Heart left ventricle (tissue), 16 donors: ENCODE measurements at regions not wholly inside any gene's neighbourhood (a gene's known extent, or its start where the extent isn't known, plus 50 kb on each side); places are given as distances from the start of the nearest gene placed in this dataset.
"Not testable (repeated sequence)": the region's sequence is repeated elsewhere in the genome, so short reads cannot be mapped to it uniquely, and the experiment has no call there.

Source experiments
- ATAC-seq, 4 donors: fragments of 200-7000 bp; cut with Tn5 transposase; one replicate each; pipeline ENCODE4 v1.9.1; 2020 to 2022; ENCODE audit warnings: moderate library complexity in 4 of 4, mild to moderate bottlenecking in 3 of 4, moderate number of reproducible peaks in 1 of 4
- DNase-seq, 5 donors: peaks; one replicate each; pipeline ENCODE4 v3.0.0-alpha.2; 2020
- H3K27ac ChIP-seq, 12 donors: fragments of 200-600 bp; sonication (generic) in 4 of 12; one replicate each; pipeline versions ENCODE4 v1.5.0 to v1.8.0; 2016 to 2022; ENCODE audit warnings: mild to moderate bottlenecking in 2 of 12
- H3K27me3 ChIP-seq, 9 donors: fragments of 200-600 bp; sonication (generic) in 2 of 9; one replicate each; pipeline versions ENCODE4 v1.5.1 to v1.8.0; 2016 to 2022; ENCODE audit warnings: mild to moderate bottlenecking in 3 of 9
- H3K36me3 ChIP-seq, 9 donors: fragments of 200-600 bp; sonication (generic) in 2 of 9; one replicate each; pipeline versions ENCODE4 v1.5.0 to v1.8.0; 2018 to 2022; ENCODE audit warnings: mild to moderate bottlenecking in 2 of 9
- H3K4me1 ChIP-seq, 12 donors: fragments of 200-600 bp; sonication (generic) in 4 of 12; one replicate each; pipeline versions ENCODE4 v1.5.0 to v1.8.0; 2016 to 2022; ENCODE audit warnings: mild to moderate bottlenecking in 3 of 12
- H3K4me3 ChIP-seq, 12 donors: fragments of 200-600 bp; sonication (generic) in 4 of 12; one replicate each; pipeline versions ENCODE4 v1.5.0 to v1.8.0; 2017 to 2022; ENCODE audit warnings: mild to moderate bottlenecking in 9 of 12, moderate library complexity in 4 of 12
- H3K9me3 ChIP-seq, 12 donors: fragments of 200-600 bp; sonication (generic) in 4 of 12; one replicate each; pipeline versions ENCODE4 v1.5.0 to v1.8.0; 2016 to 2022; ENCODE audit warnings: mild to moderate bottlenecking in 1 of 12
- POLR2A ChIP-seq, 2 donors: fragments of 450-650 bp; IDR thresholded peaks; one replicate each; pipeline ENCODE4 v1.6.1; 2017; ENCODE audit warnings: antibody characterized with exemption in 2 of 2, mild to moderate bottlenecking in 2 of 2, moderate library complexity in 2 of 2
- WGBS, 4 donors: extraction: QIAGEN DNeasy Blood & Tissue Kit in 2 of 4; methylation state at CpG; one replicate each; pipeline versions ENCODE4 v1.1.5 to v1.1.7; 2013 to 2018; 5-methylcytosine and 5-hydroxymethylcytosine counted together
- intact Hi-C, 10 donors: fragments of 100-400 bp; cut with DNase I; formaldehyde crosslinking; loops; one replicate each; pipeline versions ENCODE4 v1.11.1 to v1.14.2; 2022
- TF ChIP-seq, protein P1 (sequence below), 12 donors: fragments of 200-600 bp; sonication (generic) in 4 of 12; IDR thresholded peaks; one replicate each; pipeline versions ENCODE4 v1.5.0 to v1.8.0; 2018 to 2022; ENCODE audit warnings: antibody characterized with exemption in 12 of 12, mild to moderate bottlenecking in 5 of 12
- donor health status: ischemic (EF 13 %, LVEDD 7.1; RV severe dilation, severe dysfunction).
- donor health status: healthy with polysubstance abuse.
- donor health status: DM: no; HTN: yes; CAD: no.
- donor health status: DM: no; HTN: no; CAD: no.
- donor health status: ischemic (EF 25% LVEDD 6.9; RV normal size, moderate dysfunction).
- donor health status: ischemic (EF 25% LVEDD 5.7; RV mildly dilated, moderate dysfunction).
- donor health status: healthy.
- donor health status: DM: yes; HTN: yes; CAD: no.
- donor health status: ischemic (EF 35%, LVEDD 5.7; RV mildly dilated, moderate dysfunction).
- donor health status: nonischemic (EF 11% LVEDD 7.7; RV severe dilation, severe dysfunction).
- donor health status: DM: yes; HTN: yes; CAD: no.
- donor health status: PGD.
- donor health status: ischemic (EF 29% LVEDD 5.4; RV normal size, mild dysfunction).
- donor health status: nonischemic (EF 23%, LVEDD 6.1; RV moderate dilation, normal function).

DNA sequence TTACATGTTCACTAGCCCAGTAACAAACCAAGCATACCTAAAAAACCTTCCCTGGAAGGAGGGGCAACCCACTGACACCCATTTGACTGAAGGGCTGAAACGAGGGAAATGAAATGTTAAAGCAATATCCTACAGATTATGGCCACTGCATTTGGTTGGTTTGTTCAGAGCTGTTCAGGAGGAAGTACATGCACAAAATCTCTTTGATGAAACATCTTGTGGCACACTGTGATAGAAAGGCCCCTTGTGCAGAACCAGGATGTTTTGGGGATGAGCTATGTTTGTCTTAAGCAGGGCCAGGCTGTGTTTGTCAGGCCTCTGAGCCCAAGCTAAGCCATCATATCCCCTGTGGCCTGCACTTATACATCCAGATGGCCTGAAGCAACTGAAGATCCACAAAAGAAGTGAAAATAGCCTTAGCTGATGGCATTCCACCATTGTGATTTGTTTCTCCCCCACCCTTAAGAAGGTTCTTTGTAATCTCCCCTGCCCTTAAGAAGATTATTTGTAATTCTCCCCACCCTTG, 467.3 kb upstream of the PIK3R1 start:
- Histone ChIP-seq H3K27me3 (no peaks in the 10 kb centered on the region), H3K4me1 (no peaks in the 10 kb centered on the region), H3K4me3 (no peak overlapping the region), H3K27ac (no peak overlapping the region), H3K9me3 (peaks cover 0 to 31% (median 9%) of the 10 kb centered on the region in 12 donors), H3K36me3 (no peaks in the 10 kb centered on the region)
- TF ChIP-seq POLR2A (IDR thresholded peaks at IDR 0.05): no peak
- TF ChIP-seq, protein P1, sequence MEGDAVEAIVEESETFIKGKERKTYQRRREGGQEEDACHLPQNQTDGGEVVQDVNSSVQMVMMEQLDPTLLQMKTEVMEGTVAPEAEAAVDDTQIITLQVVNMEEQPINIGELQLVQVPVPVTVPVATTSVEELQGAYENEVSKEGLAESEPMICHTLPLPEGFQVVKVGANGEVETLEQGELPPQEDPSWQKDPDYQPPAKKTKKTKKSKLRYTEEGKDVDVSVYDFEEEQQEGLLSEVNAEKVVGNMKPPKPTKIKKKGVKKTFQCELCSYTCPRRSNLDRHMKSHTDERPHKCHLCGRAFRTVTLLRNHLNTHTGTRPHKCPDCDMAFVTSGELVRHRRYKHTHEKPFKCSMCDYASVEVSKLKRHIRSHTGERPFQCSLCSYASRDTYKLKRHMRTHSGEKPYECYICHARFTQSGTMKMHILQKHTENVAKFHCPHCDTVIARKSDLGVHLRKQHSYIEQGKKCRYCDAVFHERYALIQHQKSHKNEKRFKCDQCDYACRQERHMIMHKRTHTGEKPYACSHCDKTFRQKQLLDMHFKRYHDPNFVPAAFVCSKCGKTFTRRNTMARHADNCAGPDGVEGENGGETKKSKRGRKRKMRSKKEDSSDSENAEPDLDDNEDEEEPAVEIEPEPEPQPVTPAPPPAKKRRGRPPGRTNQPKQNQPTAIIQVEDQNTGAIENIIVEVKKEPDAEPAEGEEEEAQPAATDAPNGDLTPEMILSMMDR (IDR thresholded peaks at IDR 0.05): no peak
- 42 to 76% (median 61%) methylated on average over 1 of the region's 1 CpG for WGBS, 4 donors
- intact Hi-C loops: no loop called here
- DNase-seq (no peak), ATAC-seq (no peak)

DNA sequence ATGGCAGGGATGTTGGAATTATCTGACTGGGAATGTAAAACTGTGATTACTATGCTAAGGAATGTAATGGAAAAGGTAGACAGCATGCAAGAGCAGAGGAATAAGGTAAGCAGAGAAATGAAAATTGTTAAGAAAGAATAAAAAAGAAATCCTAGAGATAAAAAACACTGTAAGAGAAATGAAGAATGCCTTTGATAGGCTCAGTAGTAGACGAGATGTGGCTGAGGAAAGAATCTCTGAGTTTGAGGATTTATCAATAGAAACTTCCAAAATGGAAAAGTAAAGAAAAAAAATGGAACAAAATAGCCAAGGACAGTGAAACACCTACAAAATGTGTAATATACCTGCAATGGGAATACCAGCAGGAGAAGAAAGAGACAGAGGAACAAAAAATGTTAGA, 468.5 kb upstream of the PIK3R1 start:
- TF ChIP-seq POLR2A (IDR thresholded peaks at IDR 0.05): no peak
- TF ChIP-seq, protein P1 (IDR thresholded peaks at IDR 0.05): no peak
- no peaks in the 10 kb centered on the region for H3K27me3 ChIP-seq
- DNase-seq: no peak
- WGBS, 4 donors: 88 to 92% (median 89%) methylated on average over 1 of the region's 1 CpG
- H3K27ac ChIP-seq: no peak overlapping the region
- H3K36me3 ChIP-seq: no peaks in the 10 kb centered on the region
- peaks cover 0 to 20% (median 6%) of the 10 kb centered on the region in 12 donors for H3K9me3 ChIP-seq
- no peak for ATAC-seq
- no peak overlapping the region for H3K4me3 ChIP-seq
- no peaks in the 10 kb centered on the region for H3K4me1 ChIP-seq
- intact Hi-C loops: no loop called here

DNA sequence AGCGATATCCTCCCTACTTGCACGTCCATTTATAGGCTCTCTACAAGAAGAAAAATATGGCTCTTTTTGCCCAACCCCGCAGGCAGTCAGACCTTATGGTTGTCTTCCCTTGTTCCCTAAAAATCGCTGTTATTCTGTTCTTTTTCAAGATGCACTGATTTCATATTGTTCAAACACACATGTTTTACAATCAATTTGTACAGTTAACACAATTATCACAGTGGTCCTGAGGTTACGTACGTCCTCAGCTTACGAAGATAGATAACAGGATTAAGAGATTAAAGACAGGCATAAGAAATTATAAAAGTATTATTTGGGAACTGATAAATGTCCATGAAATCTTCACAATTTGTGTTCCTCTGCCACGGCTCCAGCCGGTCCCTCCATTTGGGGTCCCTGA, 468.9 kb upstream of the PIK3R1 start:
- H3K36me3 ChIP-seq, H3K27me3 ChIP-seq, H3K4me3 ChIP-seq, H3K27ac ChIP-seq, DNase-seq, intact Hi-C loops, ATAC-seq, H3K4me1 ChIP-seq: not testable (repeated sequence)
- WGBS, 4 donors: 92 to 94% (median 93%) methylated on average over 9 of the region's 9 CpGs
- H3K9me3 ChIP-seq: peaks cover 0 to 20% (median 6%) of the 10 kb centered on the region in 12 donors

DNA sequence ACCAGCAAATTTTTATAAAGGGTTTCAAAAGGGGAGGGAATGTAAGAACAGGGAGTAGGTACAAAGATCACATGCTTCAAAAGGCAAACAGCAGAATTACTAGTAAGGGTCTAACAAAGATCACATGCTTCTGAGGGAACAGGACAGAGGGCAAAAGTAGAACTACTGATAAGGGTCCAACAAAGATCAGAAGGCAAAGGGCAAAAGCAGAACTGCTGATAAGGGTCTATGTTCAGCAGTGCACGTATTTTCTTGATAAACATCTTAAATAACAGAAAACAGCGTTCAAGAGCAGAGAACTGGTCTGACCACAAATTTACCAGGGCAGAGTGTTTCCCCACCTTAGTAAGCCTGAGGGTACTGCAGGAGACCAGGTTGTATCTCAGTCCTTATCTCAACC, 469.5 kb upstream of the PIK3R1 start:
- TF ChIP-seq, protein P1 (IDR thresholded peaks at IDR 0.05): no peak
- no peak for TF ChIP-seq POLR2A (IDR thresholded peaks at IDR 0.05)
- no peak for ATAC-seq
- intact Hi-C loops: no loop called here
- Histone ChIP-seq H3K36me3 (no peaks in the 10 kb centered on the region), H3K9me3 (peaks cover 0 to 20% (median 6%) of the 10 kb centered on the region in 12 donors), H3K27me3 (no peaks in the 10 kb centered on the region), H3K4me3 (no peak overlapping the region), H3K27ac (no peak overlapping the region), H3K4me1 (no peaks in the 10 kb centered on the region)
- 89 to 95% (median 91%) methylated on average over 2 of the region's 2 CpGs for WGBS, 4 donors
- DNase-seq: no peak

DNA sequence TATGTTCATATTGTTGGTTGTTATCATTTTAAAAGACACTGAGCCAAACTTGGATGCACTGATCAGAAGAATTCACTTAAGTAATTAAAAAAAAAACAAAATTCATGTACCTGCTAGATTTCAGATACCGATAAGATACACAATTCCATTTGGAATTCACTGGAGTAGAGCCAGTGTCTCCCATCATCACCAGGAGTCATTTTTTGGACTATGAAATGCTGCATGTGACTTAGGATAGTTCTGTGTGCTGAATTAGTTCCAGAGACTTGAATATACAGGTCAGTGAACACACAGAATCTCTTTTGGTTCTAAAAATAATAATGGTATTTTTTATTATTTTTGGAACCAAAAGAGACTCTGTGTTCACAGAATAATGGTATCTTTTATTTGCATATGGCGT, 482.6 kb upstream of the PIK3R1 start:
- TF ChIP-seq, protein P1 (IDR thresholded peaks at IDR 0.05): no peak
- no peak for TF ChIP-seq POLR2A (IDR thresholded peaks at IDR 0.05)
- no peak overlapping the region for H3K4me3 ChIP-seq
- H3K9me3 ChIP-seq: peaks cover 0 to 4% (median 0%) of the 10 kb centered on the region in 12 donors
- DNase-seq (no peak), ATAC-seq (no peak)
- H3K27me3 ChIP-seq: no peaks in the 10 kb centered on the region
- WGBS, 4 donors: 80 to 89% (median 84%) methylated on average over 2 of the region's 2 CpGs
- no peaks in the 10 kb centered on the region for H3K36me3 ChIP-seq
- no peak overlapping the region for H3K27ac ChIP-seq
- intact Hi-C loops: no loop called here
- peaks cover 0 to 6% (median 0%) of the 10 kb centered on the region in 12 donors for H3K4me1 ChIP-seq
